Liver (tissue), 3 donors: ENCODE measurements at regions not wholly inside any gene's neighbourhood (a gene's known extent, or its start where the extent isn't known, plus 50 kb on each side); places are given as distances from the start of the nearest gene placed in this dataset.

Experiments
- GABPA ChIP-seq, 2 donors: IDR thresholded peaks in 1 of 2; conservative IDR thresholded peaks in 1 of 2; 2 replicates each; pipeline ENCODE4 v1.6.1; 2016; ENCODE audit warnings: antibody characterized with exemption in 2 of 2, mild to moderate bottlenecking in 1 of 2, moderate library complexity in 1 of 2
- JUND ChIP-seq, 2 donors: IDR thresholded peaks; 2 replicates each; pipeline ENCODE4 v1.6.1; 2016; ENCODE audit warnings: antibody characterized with exemption in 2 of 2
- RAD21 ChIP-seq, 2 donors: IDR thresholded peaks; 2 replicates each; pipeline ENCODE4 v1.6.1; 2016; ENCODE audit warnings: antibody characterized with exemption in 2 of 2, mild to moderate bottlenecking in 2 of 2
- RXRA ChIP-seq, 2 donors: IDR thresholded peaks; 2 replicates each; pipeline ENCODE4 v1.6.1; 2017 to 2018; ENCODE audit warnings: antibody characterized with exemption in 2 of 2, mild to moderate bottlenecking in 1 of 2
- SP1 ChIP-seq: IDR thresholded peaks from 2 replicates; pipeline ENCODE4 v1.6.1; 2018; ENCODE audit warnings: antibody characterized with exemption, mild to moderate bottlenecking
- TAF1 ChIP-seq: conservative IDR thresholded peaks from 2 replicates; pipeline ENCODE4 v1.6.1; 2016; ENCODE audit warnings: antibody characterized with exemption, mild to moderate bottlenecking
- TF ChIP-seq, protein P1 (sequence below): fragments of 150-350 bp; IDR thresholded peaks from 2 replicates; pipeline ENCODE4 v1.5.1; 2017; ENCODE audit warnings: improper control_type of control experiment, low read depth, low read length; ENCODE audit not compliant: missing input control
- TF ChIP-seq, protein P2 (sequence below): IDR thresholded peaks from 2 replicates; pipeline ENCODE4 v1.6.1; 2016; ENCODE audit warnings: antibody characterized with exemption, mild to moderate bottlenecking
- TF ChIP-seq, protein P3 (sequence below): IDR thresholded peaks from 2 replicates; pipeline ENCODE4 v1.6.1; 2016; ENCODE audit warnings: antibody characterized with exemption
- donor health status: healthy.
- donor health status: healthy.

DNA sequence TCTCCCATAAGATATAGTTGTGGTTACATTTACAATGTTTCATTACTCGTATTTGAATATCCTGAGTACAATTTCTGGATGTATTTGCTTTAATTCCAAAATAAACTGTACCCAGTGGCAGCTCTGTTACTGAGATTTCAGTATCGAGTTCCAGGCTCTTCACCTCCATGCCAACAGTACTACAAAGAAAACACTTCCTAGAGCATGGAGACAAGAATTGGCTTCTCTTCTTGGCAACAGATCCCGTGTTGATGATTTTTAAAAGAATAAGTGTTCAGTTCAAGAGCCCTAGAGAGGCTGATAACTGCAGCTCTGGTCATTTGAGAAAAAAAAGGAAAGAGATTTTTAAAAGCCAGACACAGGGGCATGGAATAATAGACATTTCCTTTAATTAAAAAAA, 302.8 kb downstream of the EFNB2 start:
- TF ChIP-seq, protein P1, sequence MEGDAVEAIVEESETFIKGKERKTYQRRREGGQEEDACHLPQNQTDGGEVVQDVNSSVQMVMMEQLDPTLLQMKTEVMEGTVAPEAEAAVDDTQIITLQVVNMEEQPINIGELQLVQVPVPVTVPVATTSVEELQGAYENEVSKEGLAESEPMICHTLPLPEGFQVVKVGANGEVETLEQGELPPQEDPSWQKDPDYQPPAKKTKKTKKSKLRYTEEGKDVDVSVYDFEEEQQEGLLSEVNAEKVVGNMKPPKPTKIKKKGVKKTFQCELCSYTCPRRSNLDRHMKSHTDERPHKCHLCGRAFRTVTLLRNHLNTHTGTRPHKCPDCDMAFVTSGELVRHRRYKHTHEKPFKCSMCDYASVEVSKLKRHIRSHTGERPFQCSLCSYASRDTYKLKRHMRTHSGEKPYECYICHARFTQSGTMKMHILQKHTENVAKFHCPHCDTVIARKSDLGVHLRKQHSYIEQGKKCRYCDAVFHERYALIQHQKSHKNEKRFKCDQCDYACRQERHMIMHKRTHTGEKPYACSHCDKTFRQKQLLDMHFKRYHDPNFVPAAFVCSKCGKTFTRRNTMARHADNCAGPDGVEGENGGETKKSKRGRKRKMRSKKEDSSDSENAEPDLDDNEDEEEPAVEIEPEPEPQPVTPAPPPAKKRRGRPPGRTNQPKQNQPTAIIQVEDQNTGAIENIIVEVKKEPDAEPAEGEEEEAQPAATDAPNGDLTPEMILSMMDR = no peak
- TF ChIP-seq RAD21 (IDR thresholded peaks at IDR 0.05) (no peak), GABPA (IDR thresholded peaks at IDR 0.05 in 1 of 2, conservative IDR thresholded peaks at IDR 0.05 in 1 of 2) (no peak), JUND (IDR thresholded peaks at IDR 0.05) (no peak), TAF1 (no peak), SP1 (no peak), RXRA (IDR thresholded peaks at IDR 0.05) (no peak)
- TF ChIP-seq, protein P2, sequence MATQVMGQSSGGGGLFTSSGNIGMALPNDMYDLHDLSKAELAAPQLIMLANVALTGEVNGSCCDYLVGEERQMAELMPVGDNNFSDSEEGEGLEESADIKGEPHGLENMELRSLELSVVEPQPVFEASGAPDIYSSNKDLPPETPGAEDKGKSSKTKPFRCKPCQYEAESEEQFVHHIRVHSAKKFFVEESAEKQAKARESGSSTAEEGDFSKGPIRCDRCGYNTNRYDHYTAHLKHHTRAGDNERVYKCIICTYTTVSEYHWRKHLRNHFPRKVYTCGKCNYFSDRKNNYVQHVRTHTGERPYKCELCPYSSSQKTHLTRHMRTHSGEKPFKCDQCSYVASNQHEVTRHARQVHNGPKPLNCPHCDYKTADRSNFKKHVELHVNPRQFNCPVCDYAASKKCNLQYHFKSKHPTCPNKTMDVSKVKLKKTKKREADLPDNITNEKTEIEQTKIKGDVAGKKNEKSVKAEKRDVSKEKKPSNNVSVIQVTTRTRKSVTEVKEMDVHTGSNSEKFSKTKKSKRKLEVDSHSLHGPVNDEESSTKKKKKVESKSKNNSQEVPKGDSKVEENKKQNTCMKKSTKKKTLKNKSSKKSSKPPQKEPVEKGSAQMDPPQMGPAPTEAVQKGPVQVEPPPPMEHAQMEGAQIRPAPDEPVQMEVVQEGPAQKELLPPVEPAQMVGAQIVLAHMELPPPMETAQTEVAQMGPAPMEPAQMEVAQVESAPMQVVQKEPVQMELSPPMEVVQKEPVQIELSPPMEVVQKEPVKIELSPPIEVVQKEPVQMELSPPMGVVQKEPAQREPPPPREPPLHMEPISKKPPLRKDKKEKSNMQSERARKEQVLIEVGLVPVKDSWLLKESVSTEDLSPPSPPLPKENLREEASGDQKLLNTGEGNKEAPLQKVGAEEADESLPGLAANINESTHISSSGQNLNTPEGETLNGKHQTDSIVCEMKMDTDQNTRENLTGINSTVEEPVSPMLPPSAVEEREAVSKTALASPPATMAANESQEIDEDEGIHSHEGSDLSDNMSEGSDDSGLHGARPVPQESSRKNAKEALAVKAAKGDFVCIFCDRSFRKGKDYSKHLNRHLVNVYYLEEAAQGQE = no peak
- TF ChIP-seq, protein P3, sequence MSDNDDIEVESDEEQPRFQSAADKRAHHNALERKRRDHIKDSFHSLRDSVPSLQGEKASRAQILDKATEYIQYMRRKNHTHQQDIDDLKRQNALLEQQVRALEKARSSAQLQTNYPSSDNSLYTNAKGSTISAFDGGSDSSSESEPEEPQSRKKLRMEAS = no peak
